ENCODE measurements at regions not wholly inside any gene's neighbourhood (a gene's known extent, or its start where the extent isn't known, plus 50 kb on each side); places are given as distances from the start of the nearest gene placed in this dataset.

DNA sequence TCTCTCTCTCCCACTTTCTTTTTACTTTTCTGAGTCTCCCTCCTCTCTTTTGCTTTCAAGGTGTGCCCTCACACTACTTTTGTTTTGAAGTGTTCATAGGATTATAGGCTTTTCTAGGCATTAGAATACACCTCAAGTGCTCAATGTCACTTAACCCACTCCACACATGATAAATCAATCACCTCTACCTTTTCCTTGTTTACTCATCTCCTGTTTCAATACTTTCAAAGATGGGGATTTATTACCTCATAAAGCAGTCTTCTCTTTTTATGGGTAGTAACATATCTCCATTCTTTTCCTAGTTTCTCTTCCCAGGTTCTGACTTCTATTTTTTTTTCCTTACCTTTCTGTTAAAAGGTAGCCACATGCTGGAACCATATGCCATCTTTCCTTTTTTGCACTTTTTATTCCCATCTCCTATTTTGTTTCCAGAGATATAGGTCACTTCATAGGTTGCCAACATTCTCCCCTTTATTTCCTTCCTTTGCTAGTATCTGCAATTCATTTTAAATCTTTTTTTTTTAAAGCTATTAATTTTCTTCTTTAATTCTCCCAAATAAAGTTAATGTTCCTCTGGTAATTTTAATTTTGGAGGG lies 137.6 kb upstream of the SLC10A2 start:
- intact Hi-C loops (cut with micrococcal nuclease), result no loop called here

DNA sequence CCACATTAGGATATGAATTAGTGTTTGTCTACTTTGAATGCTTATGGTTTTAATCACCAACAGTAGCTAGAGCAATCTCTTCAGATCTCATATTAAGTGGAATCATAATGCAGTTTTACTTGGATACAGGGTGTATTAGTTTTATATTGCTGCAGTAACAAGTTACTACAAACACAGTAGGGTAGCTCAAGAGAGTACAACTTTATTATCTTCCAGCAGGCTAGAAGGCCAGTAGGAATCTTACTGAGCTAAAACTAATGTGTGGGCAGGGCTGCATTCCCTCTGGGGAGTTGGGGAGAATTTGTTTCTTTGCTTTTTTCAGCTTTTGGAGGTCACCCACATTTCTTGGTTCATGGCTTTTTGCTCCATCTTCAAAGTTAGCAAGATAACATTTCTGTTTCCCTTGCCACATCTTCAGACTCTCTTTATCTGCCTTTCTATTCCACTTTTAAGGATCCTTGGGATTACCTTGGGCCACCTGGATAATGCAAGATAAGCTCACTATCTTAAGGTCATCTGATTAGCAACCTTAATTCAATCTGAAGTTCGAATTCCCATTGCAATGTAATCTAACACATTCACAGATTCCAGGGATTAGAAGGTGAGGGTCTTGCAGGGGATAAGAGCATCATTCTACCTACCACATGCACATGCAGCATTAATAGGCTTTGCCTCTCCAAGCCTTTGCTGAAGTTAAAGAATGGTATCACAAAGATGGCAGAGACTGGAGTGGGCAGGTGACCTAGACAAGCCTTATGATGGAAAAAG lies 134.1 kb upstream of the SLC10A2 start:
- intact Hi-C loops (cut with micrococcal nuclease), result no loop called here

GRCh38 chr13:103199380-103200088 lies 133.3 kb upstream of the SLC10A2 start:
- intact Hi-C loops (cut with micrococcal nuclease), result no loop called here

- intact Hi-C loops (cut with micrococcal nuclease), result no loop called here
Observed at GRCh38 chr13:103196356-103196755, 130.1 kb upstream of the SLC10A2 start.

GRCh38 chr13:103195762-103196161 lies 129.5 kb upstream of the SLC10A2 start:
- intact Hi-C loops (cut with micrococcal nuclease), result no loop called here

DNA sequence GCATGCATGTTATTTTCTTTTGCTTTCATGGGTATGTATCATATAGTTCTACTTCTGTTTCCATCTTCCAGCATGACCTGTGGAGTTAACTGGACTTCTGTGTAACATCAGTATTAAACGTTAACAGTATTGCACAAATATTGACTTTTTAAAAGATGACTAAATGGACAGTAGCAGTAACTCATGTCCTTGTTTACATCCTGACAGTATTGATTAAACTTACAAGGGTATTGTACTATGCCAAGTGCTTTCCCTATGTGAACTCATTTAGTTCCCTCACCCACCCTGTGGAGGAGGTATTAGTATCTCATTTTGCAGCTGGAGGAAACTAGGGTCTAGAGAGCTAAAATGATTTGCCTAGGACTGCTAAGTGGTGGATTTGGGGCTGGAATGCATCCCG lies 128.7 kb upstream of the SLC10A2 start:
- intact Hi-C loops (cut with micrococcal nuclease), result no loop called here

- intact Hi-C loops (cut with micrococcal nuclease), result no loop called here
Observed at GRCh38 chr13:103192511-103193135, 126.4 kb upstream of the SLC10A2 start.

DNA sequence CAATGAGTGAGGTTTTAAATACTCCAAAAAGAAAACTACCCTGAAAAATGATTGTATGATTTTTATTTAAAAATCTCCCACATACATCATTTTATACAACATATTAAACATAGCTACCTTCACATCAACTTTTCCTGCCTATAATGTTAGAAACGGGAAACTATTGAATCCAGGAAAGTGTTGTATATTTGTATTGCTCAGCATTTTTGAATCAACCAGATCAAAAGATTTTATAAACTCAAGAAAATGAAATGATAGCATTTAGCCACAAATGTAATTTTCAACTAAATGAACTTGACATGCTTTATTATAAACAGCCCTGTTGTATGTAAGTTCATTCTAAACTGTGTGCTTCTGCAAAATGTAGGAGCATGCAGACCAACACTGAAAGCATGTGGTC lies 124.6 kb upstream of the SLC10A2 start:
- intact Hi-C loops (cut with micrococcal nuclease), result no loop called here

GRCh38 chr13:103188713-103189326 lies 122.6 kb upstream of the SLC10A2 start:
- intact Hi-C loops (cut with micrococcal nuclease), result no loop called here

- intact Hi-C loops (cut with micrococcal nuclease), result no loop called here
Observed at GRCh38 chr13:103187721-103188156, 121.5 kb upstream of the SLC10A2 start.

DNA sequence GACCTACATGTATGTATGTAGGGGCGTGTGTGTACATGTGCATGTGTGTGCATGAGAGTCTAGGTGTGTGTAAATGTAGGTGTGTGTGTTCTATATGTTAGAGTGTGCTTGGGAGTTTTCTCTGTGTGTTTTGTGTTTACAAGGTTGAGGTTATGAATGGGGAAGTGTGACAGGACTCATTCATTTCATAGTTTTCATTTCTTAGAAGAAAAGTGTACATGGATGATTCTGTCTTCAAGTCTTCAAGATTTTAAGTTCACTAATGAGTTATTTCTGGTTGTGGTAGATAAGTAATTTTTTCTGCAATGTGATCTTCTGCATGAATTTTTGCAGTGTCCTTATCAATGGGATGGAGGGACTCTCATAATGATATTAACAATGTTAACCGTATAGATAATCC lies 118.2 kb upstream of the SLC10A2 start:
- intact Hi-C loops (cut with micrococcal nuclease), result no loop called here

DNA sequence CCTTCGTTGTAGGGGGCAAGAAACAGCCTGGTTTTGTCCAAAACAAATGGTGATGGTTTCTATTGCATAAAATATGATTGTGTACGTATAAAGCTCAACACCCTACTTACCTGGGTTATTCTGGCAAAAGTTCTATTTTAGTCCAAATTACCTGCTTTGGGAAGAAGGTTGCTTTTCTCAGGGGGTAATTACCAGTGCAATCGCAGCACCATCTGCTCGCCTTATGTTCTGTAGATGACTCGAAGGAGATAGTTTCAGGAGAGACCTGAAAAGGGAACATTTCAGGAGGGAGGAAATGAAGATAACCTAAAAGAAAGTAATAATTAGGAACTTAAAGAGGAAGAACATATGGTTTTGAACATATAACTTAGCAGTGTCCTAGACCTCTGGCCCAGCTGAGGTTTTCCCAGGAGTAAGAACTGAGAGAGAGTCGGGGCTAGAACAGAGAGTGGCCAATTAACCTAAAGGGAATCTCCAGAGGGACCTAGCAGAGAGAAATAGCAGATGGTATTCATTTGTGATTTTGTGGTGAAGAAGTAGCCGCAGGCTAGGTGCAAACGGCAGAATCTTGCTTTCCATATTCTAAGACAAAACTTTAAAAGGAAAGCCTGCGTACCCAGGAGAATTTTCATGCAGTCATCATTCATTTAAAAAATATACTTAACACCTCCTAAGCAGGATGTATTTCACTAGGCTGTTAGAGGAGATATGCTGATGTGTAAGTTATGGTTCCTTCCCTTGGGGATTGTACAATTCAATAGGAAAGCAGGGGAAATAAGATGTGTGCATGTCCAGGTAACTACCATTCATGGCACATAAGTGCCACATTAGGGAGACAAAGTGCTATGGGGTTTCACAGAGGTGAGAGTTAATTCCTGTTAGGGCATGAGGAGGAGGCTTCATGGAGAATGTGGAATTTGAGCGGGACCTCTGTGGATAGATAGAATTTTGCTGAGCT lies 113.0 kb upstream of the SLC10A2 start:
- intact Hi-C loops (cut with micrococcal nuclease), result no loop called here

- intact Hi-C loops (cut with micrococcal nuclease), result no loop called here
Observed at GRCh38 chr13:103174966-103175365, 108.7 kb upstream of the SLC10A2 start.

- intact Hi-C loops (cut with micrococcal nuclease), result no loop called here
Observed at GRCh38 chr13:103168901-103169508, 102.8 kb upstream of the SLC10A2 start.

GRCh38 chr13:103164251-103164650 lies 98.0 kb upstream of the SLC10A2 start:
- intact Hi-C loops (cut with micrococcal nuclease), result no loop called here

GRCh38 chr13:103161476-103161875 lies 95.3 kb upstream of the SLC10A2 start:
- intact Hi-C loops (cut with micrococcal nuclease), result no loop called here

GRCh38 chr13:103157434-103158145 lies 91.4 kb upstream of the SLC10A2 start:
- intact Hi-C loops (cut with micrococcal nuclease), result no loop called here

DNA sequence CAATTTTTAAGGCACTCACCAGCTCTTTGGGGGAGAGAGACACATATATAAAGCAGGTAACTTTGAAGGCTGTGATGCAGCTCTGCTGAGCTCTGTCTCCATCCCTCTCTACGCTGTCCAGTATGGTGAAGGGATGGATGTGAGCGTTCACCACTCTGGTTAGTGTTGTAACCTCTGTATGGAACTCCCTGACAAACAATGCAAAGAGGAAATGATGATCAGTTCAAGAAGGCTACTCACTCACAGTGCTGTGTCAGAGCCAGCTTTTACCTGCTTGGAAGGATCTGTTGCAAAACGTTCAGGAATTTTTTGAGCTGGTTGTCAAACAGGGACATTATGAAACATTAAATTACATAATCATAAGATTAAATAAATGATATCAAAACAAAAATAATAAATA lies 90.8 kb upstream of the SLC10A2 start:
- intact Hi-C loops (cut with micrococcal nuclease), result no loop called here

DNA sequence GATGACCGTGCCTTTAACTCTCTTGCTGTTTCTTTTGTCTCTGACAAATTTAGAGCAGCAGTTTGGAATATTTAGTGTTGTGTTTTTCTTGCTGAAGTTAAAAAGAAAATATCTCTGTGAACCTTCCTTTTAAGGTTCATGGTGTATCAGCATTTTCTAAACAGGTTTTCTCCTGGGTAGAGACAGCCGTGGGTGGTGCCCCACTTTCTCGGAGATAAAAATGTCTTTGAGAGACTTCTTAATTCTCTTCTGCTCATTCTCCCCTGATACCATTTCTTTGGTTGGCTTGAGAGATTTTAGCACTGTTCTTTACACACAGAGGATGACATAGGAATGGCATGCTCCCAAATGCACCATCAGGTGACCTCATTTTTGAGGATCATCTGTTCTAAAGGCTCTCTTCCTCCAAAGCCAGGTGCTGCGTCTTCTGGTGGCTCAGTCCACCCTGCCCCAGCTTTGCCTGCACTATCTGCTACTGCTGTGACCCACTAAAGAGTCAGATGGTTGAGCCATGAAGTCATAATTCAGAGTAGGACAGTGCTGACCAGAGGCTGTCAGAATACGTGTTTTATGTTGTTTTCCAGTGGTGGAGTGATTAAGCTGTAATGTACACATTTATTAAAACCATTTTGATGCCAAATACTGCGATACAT lies 90.3 kb upstream of the SLC10A2 start:
- intact Hi-C loops (cut with micrococcal nuclease), result no loop called here
